Limb (tissue), 2 donors: ENCODE measurements at regions not wholly inside any gene's neighbourhood (a gene's known extent, or its start where the extent isn't known, plus 50 kb on each side); places are given as distances from the start of the nearest gene placed in this dataset.

Experiments
- DNase-seq, 2 donors: peaks; one replicate each; pipeline ENCODE4 v3.0.0-alpha.2; 2016; ENCODE audit errors: extremely low spot score in 2 of 2

GRCh38 chr2:82837588-82838304 is 1621.3 kb downstream of the SUCLG1 start:
- no peak for DNase-seq

- DNase-seq: no peak
Observed at GRCh38 chr2:82834893-82835292, 1624.2 kb downstream of the SUCLG1 start.

- DNase-seq: no peak
Observed at GRCh38 chr2:82827426-82827825, 1631.7 kb downstream of the SUCLG1 start.

- DNase-seq: no peak
Observed at GRCh38 chr2:82826437-82826836, 1632.6 kb downstream of the SUCLG1 start.

- DNase-seq: no peak
Observed at GRCh38 chr2:82825410-82826090, 1633.5 kb downstream of the SUCLG1 start.

- DNase-seq: no peak
Observed at GRCh38 chr2:82823892-82824291, 1635.2 kb downstream of the SUCLG1 start.

- no peak for DNase-seq
Observed at GRCh38 chr2:82819951-82820350, 1639.1 kb downstream of the SUCLG1 start.

- no peak for DNase-seq
Observed at GRCh38 chr2:82814146-82814545, 1644.9 kb downstream of the SUCLG1 start.

- DNase-seq: no peak
Observed at GRCh38 chr2:82811946-82812345, 1647.1 kb downstream of the SUCLG1 start.

GRCh38 chr2:82803307-82803706 is 1655.8 kb downstream of the SUCLG1 start:
- DNase-seq: no peak

- no peak for DNase-seq
Observed at GRCh38 chr2:82797469-82797868, 1661.6 kb downstream of the SUCLG1 start.

- no peak for DNase-seq
Observed at GRCh38 chr2:82796132-82796531, 1662.9 kb downstream of the SUCLG1 start.

GRCh38 chr2:82795446-82795845 is 1663.6 kb downstream of the SUCLG1 start:
- DNase-seq: no peak

- DNase-seq: no peak
Observed at GRCh38 chr2:82793711-82794435, 1665.2 kb downstream of the SUCLG1 start.

GRCh38 chr2:82792316-82792715 is 1666.8 kb downstream of the SUCLG1 start:
- DNase-seq: no peak

- peak in 1 of 2 donors; percentile 7 for DNase-seq
Observed at GRCh38 chr2:82790206-82791021, 1668.7 kb downstream of the SUCLG1 start.

GRCh38 chr2:82789851-82790205 is 1669.3 kb downstream of the SUCLG1 start:
- no peak for DNase-seq

- DNase-seq: no peak
Observed at GRCh38 chr2:82781176-82781915, 1677.7 kb downstream of the SUCLG1 start.

- no peak for DNase-seq
Observed at GRCh38 chr2:82780050-82780449, 1679.0 kb downstream of the SUCLG1 start.

- no peak for DNase-seq
Observed at GRCh38 chr2:82752396-82752795, 1706.7 kb downstream of the SUCLG1 start.

- DNase-seq: no peak
Observed at GRCh38 chr2:82748653-82749052, 1710.4 kb downstream of the SUCLG1 start.
